ENCODE measurements at regions not wholly inside any gene's neighbourhood (a gene's known extent, or its start where the extent isn't known, plus 50 kb on each side); places are given as distances from the start of the nearest gene placed in this dataset.

- TF ChIP-seq RAD21 (IDR thresholded peaks at IDR 0.05; ENCODE audit: low read depth) (no peak), ZNF274 (IDR thresholded peaks at IDR 0.05; ENCODE audit: low read depth, low read length) (no peak), POLR2A (IDR thresholded peaks at IDR 0.05; ENCODE audit: borderline replicate concordance, extremely low read depth, insufficient read depth, insufficient read length) (no peak), EGR1 (IDR thresholded peaks at IDR 0.05; ENCODE audit: low read depth) (no peak)
- TF ChIP-seq, protein P1, sequence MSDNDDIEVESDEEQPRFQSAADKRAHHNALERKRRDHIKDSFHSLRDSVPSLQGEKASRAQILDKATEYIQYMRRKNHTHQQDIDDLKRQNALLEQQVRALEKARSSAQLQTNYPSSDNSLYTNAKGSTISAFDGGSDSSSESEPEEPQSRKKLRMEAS (IDR thresholded peaks at IDR 0.05): no peak
These were observed 65.3 kb upstream of the ARL4D start for GRCh38 chr17:43333433-43333943.
